Activated CD8-positive, alpha-beta T cell treated with anti-CD3 and anti-CD28 coated beads for 36 hours (primary cell): ENCODE measurements at regions not wholly inside any gene's neighbourhood (a gene's known extent, or its start where the extent isn't known, plus 50 kb on each side); places are given as distances from the start of the nearest gene placed in this dataset.
"Not testable (repeated sequence)": the region's sequence is repeated elsewhere in the genome, so short reads cannot be mapped to it uniquely, and the experiment has no call there.

Experiments
- ATAC-seq: fragments of 200-7000 bp; cut with Tn5 transposase; one replicate; pipeline ENCODE4 v1.10.0; 2021; ENCODE audit warnings: mild to moderate bottlenecking, moderate library complexity
- CTCF ChIA-PET: fragments of 350-600 bp; sonication (Branson Sonifier 250); formaldehyde crosslinking; loops from one replicate; lab custom pipeline; 2021; ENCODE audit warnings: antibody characterized with exemption; lab: Charles Lee
- POLR2A ChIA-PET: fragments of 350-600 bp; sonication (Branson Sonifier 250); formaldehyde crosslinking; loops from one replicate; lab custom pipeline; 2021; ENCODE audit warnings: antibody characterized with exemption; lab: Charles Lee
- DNase-seq: peaks from one replicate; pipeline ENCODE4 v3.0.0-alpha.2; 2020
- H3K27ac Mint-ChIP-seq: one replicate; pipeline ENCODE4 v1.8.0; 2021; ENCODE audit warnings: mild to moderate bottlenecking, mixed read lengths
- H3K27me3 Mint-ChIP-seq: one replicate; pipeline ENCODE4 v1.8.0; 2021; ENCODE audit warnings: mixed read lengths
- H3K36me3 Mint-ChIP-seq: one replicate; pipeline ENCODE4 v1.8.0; 2021; ENCODE audit warnings: low read depth, mixed read lengths
- H3K4me1 Mint-ChIP-seq: one replicate; pipeline ENCODE4 v1.8.0; 2021; ENCODE audit warnings: low read depth, mixed read lengths
- H3K4me3 Mint-ChIP-seq: one replicate; pipeline ENCODE4 v1.8.0; 2021; ENCODE audit warnings: mild to moderate bottlenecking, moderate library complexity, mixed read lengths
- H3K9me3 Mint-ChIP-seq: one replicate; pipeline ENCODE4 v1.8.0; 2021; ENCODE audit warnings: mixed read lengths
- intact Hi-C: fragments of 100-400 bp; cut with micrococcal nuclease; formaldehyde crosslinking; loops from one replicate; pipeline ENCODE4 v1.10.0; 2022
- TF ChIP-seq, protein P1 (sequence below): fragments of 200-600 bp; IDR thresholded peaks from one replicate; pipeline ENCODE4 v1.8.0; 2022; ENCODE audit warnings: antibody characterized with exemption, mild to moderate bottlenecking

DNA sequence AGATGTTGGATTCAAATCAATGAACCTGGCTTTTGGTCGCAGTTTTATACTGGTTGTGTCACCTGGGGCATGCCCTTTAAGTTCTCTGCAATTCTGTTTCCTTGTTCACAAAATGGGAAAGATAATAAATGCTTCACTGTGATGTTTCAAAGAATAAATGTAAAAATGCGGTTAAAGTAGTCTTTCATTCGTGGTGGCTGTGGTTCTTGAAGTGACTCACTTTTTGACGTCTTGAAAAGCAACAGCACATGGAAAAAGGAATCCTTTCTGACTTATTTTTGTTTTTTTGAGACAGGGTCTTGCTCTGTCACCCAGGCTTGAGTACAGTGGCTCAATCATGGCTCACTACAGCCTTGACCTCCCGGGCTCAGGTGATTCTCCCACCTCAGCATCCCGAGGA lies 88.4 kb upstream of the SLIT3 start:
- H3K4me1 Mint-ChIP-seq: no peaks in the 10 kb centered on the region
- ChIA-PET POLR2A (no interaction called here), CTCF (no interaction called here)
- TF ChIP-seq, protein P1, sequence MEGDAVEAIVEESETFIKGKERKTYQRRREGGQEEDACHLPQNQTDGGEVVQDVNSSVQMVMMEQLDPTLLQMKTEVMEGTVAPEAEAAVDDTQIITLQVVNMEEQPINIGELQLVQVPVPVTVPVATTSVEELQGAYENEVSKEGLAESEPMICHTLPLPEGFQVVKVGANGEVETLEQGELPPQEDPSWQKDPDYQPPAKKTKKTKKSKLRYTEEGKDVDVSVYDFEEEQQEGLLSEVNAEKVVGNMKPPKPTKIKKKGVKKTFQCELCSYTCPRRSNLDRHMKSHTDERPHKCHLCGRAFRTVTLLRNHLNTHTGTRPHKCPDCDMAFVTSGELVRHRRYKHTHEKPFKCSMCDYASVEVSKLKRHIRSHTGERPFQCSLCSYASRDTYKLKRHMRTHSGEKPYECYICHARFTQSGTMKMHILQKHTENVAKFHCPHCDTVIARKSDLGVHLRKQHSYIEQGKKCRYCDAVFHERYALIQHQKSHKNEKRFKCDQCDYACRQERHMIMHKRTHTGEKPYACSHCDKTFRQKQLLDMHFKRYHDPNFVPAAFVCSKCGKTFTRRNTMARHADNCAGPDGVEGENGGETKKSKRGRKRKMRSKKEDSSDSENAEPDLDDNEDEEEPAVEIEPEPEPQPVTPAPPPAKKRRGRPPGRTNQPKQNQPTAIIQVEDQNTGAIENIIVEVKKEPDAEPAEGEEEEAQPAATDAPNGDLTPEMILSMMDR: no peak
- peaks cover 9% of the 10 kb centered on the region for H3K27me3 Mint-ChIP-seq
- DNase-seq: no peak
- intact Hi-C loops: no loop called here
- H3K9me3 Mint-ChIP-seq: no peaks in the 10 kb centered on the region
- no peaks in the 10 kb centered on the region for H3K36me3 Mint-ChIP-seq
- no peak overlapping the region for H3K27ac Mint-ChIP-seq
- no peak for ATAC-seq
- no peak overlapping the region for H3K4me3 Mint-ChIP-seq

DNA sequence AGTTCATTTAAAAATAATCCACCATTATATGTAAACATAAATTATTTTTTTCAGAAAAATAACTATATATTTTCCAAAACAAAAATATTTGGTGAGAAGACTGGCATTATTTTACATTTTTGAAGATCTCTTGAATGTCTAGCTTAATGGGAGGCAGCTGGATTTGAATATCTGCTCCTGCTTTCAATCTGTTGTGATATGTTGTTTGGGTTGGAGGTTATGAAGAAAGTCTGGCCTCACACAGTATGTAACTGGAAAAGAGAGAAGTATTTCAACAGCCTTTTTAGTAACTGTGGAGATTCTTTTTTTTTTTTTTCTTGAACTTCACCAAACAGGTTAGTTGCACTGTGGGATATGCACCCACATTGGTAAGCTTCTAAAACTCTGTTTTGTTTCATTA lies 84.7 kb upstream of the SLIT3 start:
- H3K36me3 Mint-ChIP-seq: no peaks in the 10 kb centered on the region
- ChIA-PET POLR2A (no interaction called here), CTCF (no interaction called here)
- TF ChIP-seq, protein P1: no peak
- intact Hi-C loops: no loop called here
- H3K27me3 Mint-ChIP-seq: peaks cover 3% of the 10 kb centered on the region
- H3K4me1 Mint-ChIP-seq: no peaks in the 10 kb centered on the region
- H3K4me3 Mint-ChIP-seq: no peak overlapping the region
- H3K9me3 Mint-ChIP-seq: no peaks in the 10 kb centered on the region
- ATAC-seq (no peak), DNase-seq (no peak)
- H3K27ac Mint-ChIP-seq: no peak overlapping the region

DNA sequence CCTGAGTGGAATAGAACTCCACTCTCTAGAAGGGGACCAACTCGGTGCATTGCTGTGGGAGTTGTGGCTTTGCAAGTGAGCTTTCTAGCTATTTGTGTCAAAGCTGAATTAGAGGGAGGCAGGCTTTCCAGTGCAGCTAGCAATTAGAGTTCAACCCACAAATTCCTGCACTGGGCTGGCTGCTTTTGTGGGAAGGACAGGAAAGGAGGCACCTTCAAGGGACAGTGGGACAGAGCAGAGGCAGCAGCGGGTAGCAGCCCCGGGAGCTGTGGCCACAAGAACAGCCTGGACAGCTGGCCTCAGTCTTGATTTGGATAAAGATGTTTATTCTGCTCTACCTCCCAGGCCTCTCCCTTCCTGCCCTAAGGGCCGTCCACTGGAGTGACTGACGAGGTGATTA lies 83.7 kb upstream of the SLIT3 start:
- TF ChIP-seq, protein P1: no peak
- no peak for DNase-seq
- ChIA-PET CTCF (no interaction called here), POLR2A (no interaction called here)
- ATAC-seq: no peak
- intact Hi-C loops: no loop called here
- Mint-ChIP-seq H3K27ac (no peak overlapping the region), H3K27me3 (peaks cover 3% of the 10 kb centered on the region), H3K9me3 (no peaks in the 10 kb centered on the region), H3K4me3 (no peak overlapping the region), H3K36me3 (no peaks in the 10 kb centered on the region), H3K4me1 (no peaks in the 10 kb centered on the region)

DNA sequence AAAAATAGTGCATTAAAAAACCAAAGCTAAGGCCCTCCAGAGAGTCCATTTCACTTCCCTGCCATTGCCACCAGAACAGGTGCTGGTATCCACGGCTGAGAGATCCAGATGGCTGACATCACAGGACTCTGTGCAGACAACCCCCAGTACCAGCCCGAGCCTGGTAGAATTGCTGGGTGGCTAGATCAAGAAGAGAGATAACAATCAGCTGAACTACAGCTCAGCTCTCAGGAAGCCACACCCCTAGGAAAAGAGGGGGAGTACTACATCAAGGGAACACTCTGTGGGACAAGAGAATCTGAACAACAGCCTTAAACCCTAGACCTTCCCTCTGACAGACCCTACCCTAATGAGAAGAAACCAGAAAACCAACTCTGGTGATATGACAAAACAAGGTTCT lies 73.8 kb upstream of the SLIT3 start:
- no peak for ATAC-seq
- TF ChIP-seq, protein P1: no peak
- intact Hi-C loops: no loop called here
- Mint-ChIP-seq H3K4me3 (no peak overlapping the region), H3K9me3 (peaks cover 10% of the 10 kb centered on the region), H3K27me3 (peaks cover 1% of the 10 kb centered on the region), H3K27ac (no peak overlapping the region), H3K36me3 (no peaks in the 10 kb centered on the region), H3K4me1 (no peaks in the 10 kb centered on the region)
- DNase-seq: no peak
- ChIA-PET POLR2A (no interaction called here), CTCF (interaction anchor here (0.9 kb wide), 1 partner anchor 14 kb away, joined by 4 read pairs; no protein-coding TSS in a partner anchor)

DNA sequence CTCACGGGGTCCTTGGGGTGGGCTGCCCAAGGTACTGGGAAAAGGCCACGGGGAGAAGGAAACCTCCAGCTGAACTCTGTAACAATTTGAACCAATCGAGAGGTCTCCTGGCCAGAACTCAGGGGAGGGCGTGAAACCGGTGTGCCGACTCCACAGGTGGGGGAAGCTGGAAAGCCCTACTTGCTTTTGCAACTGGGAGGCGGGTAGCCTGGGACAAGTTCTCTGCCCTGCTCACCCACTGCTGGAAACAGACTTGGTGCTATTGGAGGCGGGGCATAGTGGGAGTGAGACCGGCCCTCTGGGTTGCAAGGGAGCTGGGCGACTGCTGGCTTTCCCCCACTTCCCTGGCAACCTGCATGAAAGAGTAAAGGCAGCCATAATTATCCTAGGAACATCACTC lies 73.2 kb upstream of the SLIT3 start:
- peaks cover 9% of the 10 kb centered on the region for H3K9me3 Mint-ChIP-seq
- no peak for DNase-seq
- TF ChIP-seq, protein P1: no peak
- H3K27me3 Mint-ChIP-seq: peaks cover 1% of the 10 kb centered on the region
- H3K4me1 Mint-ChIP-seq: no peaks in the 10 kb centered on the region
- H3K36me3 Mint-ChIP-seq: no peaks in the 10 kb centered on the region
- ChIA-PET CTCF (no interaction called here), POLR2A (no interaction called here)
- H3K4me3 Mint-ChIP-seq: no peak overlapping the region
- ATAC-seq: no peak
- no peak overlapping the region for H3K27ac Mint-ChIP-seq
- intact Hi-C loops: no loop called here

DNA sequence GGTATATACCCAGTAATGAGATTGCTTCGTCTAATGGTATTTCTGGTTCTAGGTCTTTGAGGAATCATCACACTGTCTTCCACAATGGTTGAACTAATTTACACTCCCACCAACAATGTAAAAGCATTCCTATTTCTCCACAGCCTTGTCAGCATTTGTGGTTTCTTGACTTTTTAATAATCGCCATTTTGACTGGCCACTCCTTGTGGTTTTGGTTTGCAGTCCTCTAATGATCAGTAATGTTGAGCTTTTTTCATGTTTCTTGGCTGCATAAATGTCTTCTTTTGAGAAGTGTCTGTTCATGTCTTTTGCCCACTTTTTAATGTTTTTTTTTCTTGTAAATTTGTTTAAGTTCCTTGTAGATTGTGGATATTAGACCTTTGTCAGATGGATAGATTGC lies 70.9 kb upstream of the SLIT3 start:
- H3K36me3 Mint-ChIP-seq, H3K27ac Mint-ChIP-seq, intact Hi-C loops, H3K4me3 Mint-ChIP-seq, H3K27me3 Mint-ChIP-seq, CTCF ChIA-PET, H3K4me1 Mint-ChIP-seq, POLR2A ChIA-PET, ATAC-seq, H3K9me3 Mint-ChIP-seq, DNase-seq: not testable (repeated sequence)
